Activated T-cell treated with anti-CD3 and anti-CD28 coated beads, Interleukin-2, amount 50 U/mL, for 48 hours (primary cell): ENCODE measurements at regions not wholly inside any gene's neighbourhood (a gene's known extent, or its start where the extent isn't known, plus 50 kb on each side); places are given as distances from the start of the nearest gene placed in this dataset.
"Not testable (repeated sequence)": the region's sequence is repeated elsewhere in the genome, so short reads cannot be mapped to it uniquely, and the experiment has no call there.

Experiments
- DNase-seq, 2 experiments: peaks; one replicate each; pipeline ENCODE4 v3.0.0-alpha.2; 2020

DNA sequence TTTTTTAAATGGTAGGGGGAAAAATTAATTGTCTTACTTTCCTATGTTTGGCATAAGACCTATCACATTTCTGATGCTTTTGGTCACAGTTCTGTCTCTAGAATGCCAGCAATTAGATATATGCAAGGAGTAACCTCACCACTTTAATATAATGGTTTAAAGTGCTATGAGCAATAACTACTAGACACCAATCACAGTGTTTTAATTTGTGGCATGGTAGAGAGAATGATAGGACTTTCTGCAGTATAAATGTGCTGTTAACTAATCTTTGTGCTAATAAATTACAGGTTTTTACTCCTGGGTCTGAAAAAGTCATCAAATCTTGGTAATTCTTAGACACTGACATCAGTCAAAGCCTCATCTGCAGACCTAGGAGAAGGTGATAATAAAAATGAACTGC is 2110.3 kb downstream of the NCAM2 start:
- no peak for DNase-seq

DNA sequence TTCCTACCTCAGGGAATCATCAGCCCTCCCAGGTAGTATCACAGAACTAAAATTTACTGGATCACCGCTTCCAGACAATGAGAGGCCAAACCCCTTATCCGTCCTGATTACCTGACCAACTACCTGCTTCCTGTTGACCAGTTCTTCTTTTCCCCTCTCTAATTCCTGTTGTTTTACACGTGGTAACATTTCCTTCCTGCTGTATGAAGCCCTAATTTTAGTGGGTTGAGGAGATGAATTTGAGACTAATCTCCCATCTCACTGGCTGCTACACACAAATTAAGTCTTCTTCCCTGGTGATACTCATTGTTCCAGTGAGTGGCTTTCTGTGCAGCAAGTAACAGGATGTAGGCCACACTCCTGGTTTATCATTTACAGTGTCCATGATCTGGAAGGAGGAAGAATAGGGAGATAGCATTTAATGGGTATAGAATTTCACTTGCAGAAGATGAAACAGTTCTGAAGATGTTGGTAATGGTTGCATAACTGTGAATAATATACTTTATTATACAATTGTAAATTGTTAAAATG is 2112.9 kb downstream of the NCAM2 start:
- DNase-seq, result no peak

DNA sequence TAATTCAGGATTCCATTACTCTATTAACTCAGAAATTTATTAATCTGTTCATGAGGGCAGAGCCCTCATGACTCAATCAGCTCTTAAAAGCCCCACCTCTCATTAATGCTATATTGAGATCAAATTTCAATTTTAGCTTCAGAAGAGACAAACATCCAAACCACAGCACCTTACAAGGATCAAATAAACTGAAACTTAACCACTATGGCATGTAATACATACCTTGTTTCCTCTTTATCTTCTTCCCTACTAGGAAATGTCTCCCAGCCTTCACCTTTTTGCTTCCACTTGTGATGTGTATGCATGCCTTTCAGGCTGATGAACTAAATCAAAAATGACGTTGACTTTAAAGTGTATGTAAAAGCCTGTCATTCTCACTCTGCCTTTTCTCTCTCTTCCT is 2121.3 kb downstream of the NCAM2 start:
- no peak for DNase-seq

DNA sequence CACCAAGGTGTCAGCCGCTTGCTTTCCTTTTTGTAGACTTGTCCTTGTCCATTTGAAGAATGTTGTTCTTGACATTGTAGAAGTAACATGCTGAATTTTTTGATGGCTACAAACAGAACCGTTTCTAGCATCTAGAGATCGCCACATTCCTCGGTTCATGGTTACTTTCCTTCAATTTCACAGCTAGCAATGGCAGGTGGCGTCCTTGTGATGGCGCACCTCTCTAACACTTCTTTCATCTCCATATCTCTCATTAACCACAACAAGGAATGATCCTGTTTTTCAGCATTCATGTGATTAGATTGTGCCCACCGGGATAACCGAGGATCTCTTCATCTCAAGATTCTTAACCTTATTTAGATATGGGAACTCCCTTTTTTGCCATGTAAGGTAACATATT is 2129.8 kb downstream of the NCAM2 start:
- no peak for DNase-seq

DNA sequence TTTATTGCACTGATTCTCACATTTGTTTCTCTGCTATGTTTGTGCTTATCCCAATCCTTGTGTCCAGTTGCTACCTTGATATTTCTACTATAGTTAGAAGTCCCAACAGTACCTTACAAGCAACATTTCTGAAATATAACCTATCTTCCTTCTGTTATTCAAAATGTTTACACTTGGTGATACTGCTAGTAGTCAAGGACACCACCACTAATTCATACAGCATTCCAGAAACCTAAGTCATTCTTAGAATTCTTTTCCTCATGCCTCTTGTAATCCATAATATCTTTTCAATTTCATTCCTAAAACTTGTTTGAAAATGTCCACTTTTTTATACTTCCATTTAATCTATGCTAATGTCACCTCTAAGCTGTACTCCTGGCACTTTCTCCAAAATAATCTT is 2132.1 kb downstream of the NCAM2 start:
- no peak for DNase-seq

DNA sequence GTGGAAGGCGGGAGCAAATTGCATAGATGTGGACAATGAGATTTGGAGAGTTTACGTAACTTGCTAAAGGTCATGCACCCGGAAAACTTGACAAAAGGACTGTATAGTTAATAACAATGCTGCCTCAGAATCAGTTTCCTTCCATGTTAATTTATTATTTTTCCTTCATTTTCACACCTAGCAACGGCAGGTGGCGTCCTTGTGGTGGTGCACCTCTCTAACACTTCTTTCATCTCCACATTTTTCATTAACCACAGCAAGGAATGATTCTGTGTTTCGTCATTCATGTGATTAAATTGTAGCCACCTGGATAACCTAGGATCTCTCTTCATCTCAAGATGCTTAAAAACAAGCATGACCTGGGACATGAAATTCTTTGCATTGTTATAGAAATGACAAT is 2133.0 kb downstream of the NCAM2 start:
- DNase-seq, result no peak

DNA sequence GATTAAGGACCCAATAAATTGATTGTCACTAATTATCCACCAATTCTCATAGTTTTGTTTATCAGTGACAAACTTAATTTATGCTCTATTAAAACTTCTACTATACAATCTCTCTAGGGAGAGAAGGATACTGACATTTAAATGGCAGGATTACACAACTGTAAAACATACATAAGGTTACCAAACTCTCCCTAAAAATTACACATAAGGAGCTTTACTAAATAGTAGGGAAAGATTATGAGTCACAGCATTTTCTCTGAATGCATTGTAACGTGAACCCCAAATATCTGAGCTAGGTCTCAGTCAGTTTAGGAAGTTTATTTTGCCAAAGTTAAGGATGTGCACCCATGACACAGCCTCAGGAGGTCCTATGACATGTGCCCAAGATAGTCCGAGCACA is 2140.6 kb downstream of the NCAM2 start:
- no peak for DNase-seq

DNA sequence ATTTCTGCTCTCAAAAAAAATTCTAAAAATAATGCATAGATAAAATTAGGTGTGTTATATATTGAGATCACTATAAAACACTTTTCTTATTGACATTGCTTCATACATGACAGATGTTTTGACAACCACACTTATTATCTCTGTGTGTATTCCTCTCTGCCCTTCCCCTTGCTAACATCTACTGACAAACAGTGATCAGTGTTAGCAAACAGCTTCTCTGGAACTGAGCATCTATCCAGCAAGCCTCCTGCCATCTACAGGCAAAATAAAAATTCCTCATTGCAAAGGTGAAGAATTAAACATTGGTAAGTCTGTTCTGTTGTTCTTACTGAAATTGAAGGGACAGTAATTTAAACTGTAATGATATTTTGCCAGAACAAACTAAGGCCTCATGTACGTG is 2153.9 kb downstream of the NCAM2 start:
- DNase-seq, result no peak

DNA sequence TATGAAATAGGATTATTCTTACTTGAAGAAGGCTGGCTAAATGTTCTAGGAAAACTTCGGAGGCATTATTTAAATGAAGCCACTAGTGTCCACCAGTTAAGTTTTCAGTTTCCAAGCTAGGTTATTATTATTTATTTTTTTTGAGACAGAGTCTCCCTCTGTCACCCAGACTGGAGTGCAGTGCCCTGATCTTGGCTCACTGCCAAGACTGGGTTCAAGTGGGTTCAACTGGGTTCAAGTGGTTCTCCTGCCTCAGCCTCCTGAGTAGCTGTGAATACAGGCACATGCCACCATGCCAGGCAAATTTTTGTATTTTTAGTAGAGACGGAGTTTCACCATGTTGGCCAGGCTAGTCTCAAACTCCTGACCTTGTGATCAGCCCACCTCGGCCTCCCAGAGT is 2155.6 kb downstream of the NCAM2 start:
- DNase-seq, result not testable (repeated sequence)

DNA sequence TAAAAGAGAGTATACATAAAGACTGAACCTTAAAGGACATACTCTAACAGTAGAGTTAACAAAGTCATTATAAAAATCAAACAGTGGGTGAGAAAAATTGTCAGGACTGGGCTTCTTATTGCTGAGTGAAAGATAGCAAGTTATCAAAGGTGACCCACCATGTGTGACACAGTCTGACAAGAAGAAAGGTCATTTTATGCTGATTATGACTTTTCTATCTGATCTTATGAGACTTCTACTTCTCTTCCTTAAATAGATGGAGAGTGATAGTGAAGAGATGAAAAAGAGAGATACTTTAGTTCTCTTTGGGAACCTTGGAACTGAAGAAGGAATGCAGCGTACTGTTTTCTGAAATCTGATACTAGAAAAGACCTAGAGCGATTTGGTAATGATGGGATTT is 2157.1 kb downstream of the NCAM2 start:
- DNase-seq, result no peak

DNA sequence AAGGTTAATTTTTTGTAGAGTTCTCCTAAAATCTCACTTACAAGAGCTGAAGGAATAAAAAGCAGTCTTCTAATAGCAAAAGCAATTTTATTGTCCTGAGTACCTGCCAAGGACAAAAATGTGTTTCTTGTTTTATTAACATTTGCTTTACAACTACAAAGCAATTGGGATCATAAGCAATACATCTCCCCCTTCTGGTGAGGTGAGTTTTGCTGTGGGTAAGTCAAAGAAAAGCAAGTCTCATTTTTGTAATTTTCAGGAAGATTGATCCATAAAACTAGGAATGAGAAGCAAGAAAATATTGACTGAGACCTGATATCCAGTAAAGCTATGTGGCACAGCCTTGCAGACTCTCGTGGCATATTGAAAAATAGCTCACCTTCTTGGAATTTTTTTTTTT is 2162.7 kb downstream of the NCAM2 start:
- DNase-seq, result no peak

DNA sequence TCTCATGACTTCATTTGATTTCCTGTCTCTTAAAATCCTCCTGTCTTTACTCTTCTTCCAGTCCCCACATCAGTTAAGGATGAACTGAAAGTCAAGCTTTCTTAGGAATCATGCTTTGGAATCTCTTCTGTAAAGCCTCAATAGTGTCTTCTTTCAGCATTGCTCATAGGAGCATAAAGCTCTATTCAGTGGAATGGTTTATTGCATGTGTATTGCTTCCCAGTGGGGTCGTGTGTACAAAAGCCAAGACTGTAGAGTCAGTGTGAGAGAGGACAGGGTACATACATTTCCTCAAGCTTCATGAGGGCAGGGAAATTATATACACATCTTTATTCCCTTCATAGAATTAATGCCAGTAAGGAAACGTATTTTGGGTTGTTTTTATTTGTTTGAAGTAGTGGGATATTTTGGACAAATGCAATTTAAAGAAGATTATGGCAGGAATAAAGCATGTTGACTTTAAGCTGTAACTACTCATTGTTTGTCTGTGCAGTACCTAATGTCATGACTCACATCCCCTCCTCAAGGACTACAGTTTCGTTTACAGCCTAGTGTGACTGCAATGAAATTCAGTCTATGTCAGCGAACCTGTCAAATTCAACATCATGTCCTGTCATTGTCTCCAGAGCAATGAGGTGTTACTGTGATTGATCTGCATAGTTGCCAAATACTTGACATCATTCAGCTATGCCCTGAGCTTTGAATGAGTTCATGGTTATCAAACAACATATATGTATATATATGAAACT is 2164.2 kb downstream of the NCAM2 start:
- DNase-seq, result no peak
